Sigmoid colon (tissue), 4 donors: ENCODE measurements at regions not wholly inside any gene's neighbourhood (a gene's known extent, or its start where the extent isn't known, plus 50 kb on each side); places are given as distances from the start of the nearest gene placed in this dataset.

Experiments used
- POLR2A ChIP-seq, 2 donors: fragments of 450-650 bp; IDR thresholded peaks; one replicate each; pipeline ENCODE4 v1.6.1; 2016; ENCODE audit warnings: antibody characterized with exemption in 2 of 2, mild to moderate bottlenecking in 2 of 2, moderate library complexity in 2 of 2
- POLR2AphosphoS5 ChIP-seq, 4 donors: sonication (generic); formaldehyde crosslinking; IDR thresholded peaks; one replicate each; pipeline ENCODE4 v1.6.1; 2017; ENCODE audit warnings: antibody characterized with exemption in 4 of 4

- no peak for TF ChIP-seq POLR2AphosphoS5 (IDR thresholded peaks at IDR 0.05)
- TF ChIP-seq POLR2A (IDR thresholded peaks at IDR 0.05) = no peak
Measured at GRCh38 chr14:25250516-25250915, 200.6 kb upstream of the STXBP6 start.
